Skeletal muscle satellite cell (primary cell): ENCODE measurements at regions not wholly inside any gene's neighbourhood (a gene's known extent, or its start where the extent isn't known, plus 50 kb on each side); places are given as distances from the start of the nearest gene placed in this dataset.

Experiments
- H3K27me3 ChIP-seq: 2 replicates; pipeline ENCODE4 v1.7.0; 2013; ENCODE audit warnings: low read length; ENCODE audit not compliant: control insufficient read depth, insufficient read depth
- H3K36me3 ChIP-seq: 2 replicates; pipeline ENCODE4 v1.7.0; 2013; ENCODE audit warnings: mild to moderate bottlenecking, control low read depth, low read length; ENCODE audit not compliant: insufficient read depth
- H3K4me1 ChIP-seq: 2 replicates; pipeline ENCODE4 v1.7.0; 2013; ENCODE audit warnings: low read length; ENCODE audit not compliant: control insufficient read depth, insufficient read depth
- H3K4me2 ChIP-seq: 2 replicates; pipeline ENCODE4 v1.7.0; 2013; ENCODE audit warnings: mild to moderate bottlenecking, low read length
- H3K4me3 ChIP-seq: 2 replicates; pipeline ENCODE4 v1.7.0; 2013; ENCODE audit warnings: low read length
- H3K9ac ChIP-seq: 2 replicates; pipeline ENCODE4 v1.7.0; 2013; ENCODE audit warnings: mild to moderate bottlenecking, low read depth, low read length, moderate library complexity
- H3K9me3 ChIP-seq: replicated peaks from 2 replicates; pipeline ENCODE4 v1.7.0; 2013; ENCODE audit warnings: mild to moderate bottlenecking, control low read depth, low read length

GRCh38 chr11:115924744-115925567 lies 420.7 kb upstream of the CADM1 start:
- no peak overlapping the region for H3K4me2 ChIP-seq
- no peak overlapping the region for H3K9ac ChIP-seq
- no peaks in the 10 kb centered on the region for H3K4me1 ChIP-seq
- H3K9me3 ChIP-seq, result peaks cover 7% of the 10 kb centered on the region
- no peak overlapping the region for H3K4me3 ChIP-seq
- H3K36me3 ChIP-seq, result no peaks in the 10 kb centered on the region
- H3K27me3 ChIP-seq, result no peaks in the 10 kb centered on the region

GRCh38 chr11:115922876-115923275 lies 418.7 kb upstream of the CADM1 start:
- Histone ChIP-seq H3K4me3 (no peak overlapping the region), H3K27me3 (no peaks in the 10 kb centered on the region), H3K9ac (no peak overlapping the region), H3K4me2 (no peak overlapping the region), H3K4me1 (no peaks in the 10 kb centered on the region), H3K9me3 (peaks cover 7% of the 10 kb centered on the region), H3K36me3 (no peaks in the 10 kb centered on the region)

- Histone ChIP-seq H3K4me2 (no peak overlapping the region), H3K9me3 (no peaks in the 10 kb centered on the region), H3K9ac (no peak overlapping the region), H3K36me3 (no peaks in the 10 kb centered on the region), H3K4me1 (no peaks in the 10 kb centered on the region), H3K27me3 (no peaks in the 10 kb centered on the region), H3K4me3 (no peak overlapping the region)
Observed at GRCh38 chr11:115921986-115922385, 417.8 kb upstream of the CADM1 start.

- H3K27me3 ChIP-seq, result no peaks in the 10 kb centered on the region
- H3K4me2 ChIP-seq, result no peak overlapping the region
Observed at GRCh38 chr11:115921540-115921939, 417.3 kb upstream of the CADM1 start.

GRCh38 chr11:115920841-115921480 lies 416.7 kb upstream of the CADM1 start:
- no peaks in the 10 kb centered on the region for H3K27me3 ChIP-seq
- H3K4me1 ChIP-seq, result no peaks in the 10 kb centered on the region
- H3K4me2 ChIP-seq, result no peak overlapping the region

More at GRCh38 chr11:115921540-115921939, 417.3 kb upstream of the CADM1 start:
- Histone ChIP-seq H3K4me1 (no peaks in the 10 kb centered on the region), H3K4me3 (no peak overlapping the region), H3K9me3 (no peaks in the 10 kb centered on the region), H3K36me3 (no peaks in the 10 kb centered on the region), H3K9ac (no peak overlapping the region)

GRCh38 chr11:115920092-115920461 lies 415.9 kb upstream of the CADM1 start:
- Histone ChIP-seq H3K4me2 (no peak overlapping the region), H3K9ac (no peak overlapping the region), H3K36me3 (no peaks in the 10 kb centered on the region), H3K9me3 (no peaks in the 10 kb centered on the region), H3K27me3 (no peaks in the 10 kb centered on the region), H3K4me1 (no peaks in the 10 kb centered on the region), H3K4me3 (no peak overlapping the region)

More at GRCh38 chr11:115920841-115921480, 416.7 kb upstream of the CADM1 start:
- Histone ChIP-seq H3K4me3 (no peak overlapping the region), H3K9me3 (no peaks in the 10 kb centered on the region), H3K36me3 (no peaks in the 10 kb centered on the region), H3K9ac (no peak overlapping the region)

GRCh38 chr11:115919341-115920091 lies 415.3 kb upstream of the CADM1 start:
- Histone ChIP-seq H3K4me3 (no peak overlapping the region), H3K4me2 (no peak overlapping the region), H3K9ac (no peak overlapping the region), H3K27me3 (no peaks in the 10 kb centered on the region), H3K9me3 (no peaks in the 10 kb centered on the region), H3K4me1 (no peaks in the 10 kb centered on the region), H3K36me3 (no peaks in the 10 kb centered on the region)

GRCh38 chr11:115918576-115918975 lies 414.4 kb upstream of the CADM1 start:
- Histone ChIP-seq H3K4me1 (no peaks in the 10 kb centered on the region), H3K9ac (no peak overlapping the region), H3K9me3 (no peaks in the 10 kb centered on the region), H3K27me3 (no peaks in the 10 kb centered on the region), H3K36me3 (no peaks in the 10 kb centered on the region), H3K4me3 (no peak overlapping the region), H3K4me2 (no peak overlapping the region)

- Histone ChIP-seq H3K4me3 (no peak overlapping the region), H3K4me2 (no peak overlapping the region), H3K36me3 (no peaks in the 10 kb centered on the region), H3K4me1 (no peaks in the 10 kb centered on the region), H3K9me3 (peaks cover 3% of the 10 kb centered on the region), H3K9ac (no peak overlapping the region), H3K27me3 (no peaks in the 10 kb centered on the region)
Observed at GRCh38 chr11:115916608-115917007, 412.4 kb upstream of the CADM1 start.

GRCh38 chr11:115912484-115912945 lies 408.3 kb upstream of the CADM1 start:
- Histone ChIP-seq H3K36me3 (no peaks in the 10 kb centered on the region), H3K4me3 (no peak overlapping the region), H3K9ac (no peak overlapping the region)

GRCh38 chr11:115911613-115912346 lies 407.6 kb upstream of the CADM1 start:
- Histone ChIP-seq H3K36me3 (no peaks in the 10 kb centered on the region), H3K4me2 (no peak overlapping the region), H3K27me3 (no peaks in the 10 kb centered on the region), H3K9me3 (peaks cover 3% of the 10 kb centered on the region), H3K4me3 (no peak overlapping the region), H3K4me1 (no peaks in the 10 kb centered on the region), H3K9ac (no peak overlapping the region)

More at GRCh38 chr11:115912484-115912945, 408.3 kb upstream of the CADM1 start:
- no peak overlapping the region for H3K4me2 ChIP-seq
- no peaks in the 10 kb centered on the region for H3K4me1 ChIP-seq
- H3K9me3 ChIP-seq, result peaks cover 3% of the 10 kb centered on the region
- H3K27me3 ChIP-seq, result no peaks in the 10 kb centered on the region
